Endothelial cell (in vitro differentiated cells): ENCODE measurements at regions not wholly inside any gene's neighbourhood (a gene's known extent, or its start where the extent isn't known, plus 50 kb on each side); places are given as distances from the start of the nearest gene placed in this dataset.

Experiments used
- DNase-seq: peaks from one replicate; pipeline ENCODE4 v3.0.0; 2021; ENCODE audit warnings: low spot score
- H3K27ac Mint-ChIP-seq: one replicate; pipeline ENCODE4 v1.8.0; 2021; ENCODE audit warnings: mixed read lengths, inconsistent platforms; ENCODE audit not compliant: unreplicated experiment
- H3K27me3 Mint-ChIP-seq: one replicate; pipeline ENCODE4 v1.8.0; 2021; ENCODE audit warnings: mild to moderate bottlenecking, moderate library complexity, mixed read lengths, inconsistent platforms; ENCODE audit not compliant: unreplicated experiment
- H3K36me3 Mint-ChIP-seq: one replicate; pipeline ENCODE4 v1.8.0; 2021; ENCODE audit warnings: mild to moderate bottlenecking, low read depth, mixed read lengths, inconsistent platforms; ENCODE audit not compliant: unreplicated experiment
- H3K4me1 Mint-ChIP-seq: one replicate; pipeline ENCODE4 v1.8.0; 2021; ENCODE audit warnings: mild to moderate bottlenecking, mixed read lengths, inconsistent platforms; ENCODE audit not compliant: unreplicated experiment
- H3K4me3 Mint-ChIP-seq: one replicate; pipeline ENCODE4 v1.8.0; 2021; ENCODE audit warnings: mild to moderate bottlenecking, mixed read lengths, inconsistent platforms; ENCODE audit not compliant: unreplicated experiment
- H3K9me3 Mint-ChIP-seq: one replicate; pipeline ENCODE4 v1.8.0; 2021; ENCODE audit warnings: mixed read lengths, inconsistent platforms; ENCODE audit not compliant: unreplicated experiment
- TF ChIP-seq, protein P1 (sequence below): fragments of 200-600 bp; sonication (generic); IDR thresholded peaks from one replicate; pipeline ENCODE4 v1.5.0; 2021; ENCODE audit warnings: antibody characterized with exemption; ENCODE audit not compliant: unreplicated experiment

DNA sequence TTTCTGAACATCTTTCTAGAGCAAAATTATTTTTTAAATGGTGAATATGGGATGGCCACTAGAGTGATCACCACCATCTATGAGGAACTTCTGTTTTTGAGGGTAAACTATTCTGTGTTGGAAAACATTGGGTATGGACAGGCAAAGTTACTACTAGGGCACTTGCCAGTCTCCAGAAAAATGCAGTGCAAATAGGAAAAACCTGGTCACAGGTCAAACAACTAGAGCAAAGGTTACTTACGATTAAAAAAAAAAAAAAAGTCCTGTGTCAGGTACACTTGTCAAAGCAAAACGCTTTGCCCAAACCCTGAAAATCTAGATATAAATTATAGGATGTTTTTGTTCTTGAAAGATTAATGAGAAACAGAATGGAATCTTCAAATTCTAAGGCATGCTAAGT, 66.2 kb downstream of the SLITRK1 start:
- H3K36me3 Mint-ChIP-seq, result no peaks in the 10 kb centered on the region
- H3K27ac Mint-ChIP-seq, result no peak overlapping the region
- no peak for DNase-seq
- no peak overlapping the region for H3K4me3 Mint-ChIP-seq
- no peaks in the 10 kb centered on the region for H3K27me3 Mint-ChIP-seq
- TF ChIP-seq, protein P1, sequence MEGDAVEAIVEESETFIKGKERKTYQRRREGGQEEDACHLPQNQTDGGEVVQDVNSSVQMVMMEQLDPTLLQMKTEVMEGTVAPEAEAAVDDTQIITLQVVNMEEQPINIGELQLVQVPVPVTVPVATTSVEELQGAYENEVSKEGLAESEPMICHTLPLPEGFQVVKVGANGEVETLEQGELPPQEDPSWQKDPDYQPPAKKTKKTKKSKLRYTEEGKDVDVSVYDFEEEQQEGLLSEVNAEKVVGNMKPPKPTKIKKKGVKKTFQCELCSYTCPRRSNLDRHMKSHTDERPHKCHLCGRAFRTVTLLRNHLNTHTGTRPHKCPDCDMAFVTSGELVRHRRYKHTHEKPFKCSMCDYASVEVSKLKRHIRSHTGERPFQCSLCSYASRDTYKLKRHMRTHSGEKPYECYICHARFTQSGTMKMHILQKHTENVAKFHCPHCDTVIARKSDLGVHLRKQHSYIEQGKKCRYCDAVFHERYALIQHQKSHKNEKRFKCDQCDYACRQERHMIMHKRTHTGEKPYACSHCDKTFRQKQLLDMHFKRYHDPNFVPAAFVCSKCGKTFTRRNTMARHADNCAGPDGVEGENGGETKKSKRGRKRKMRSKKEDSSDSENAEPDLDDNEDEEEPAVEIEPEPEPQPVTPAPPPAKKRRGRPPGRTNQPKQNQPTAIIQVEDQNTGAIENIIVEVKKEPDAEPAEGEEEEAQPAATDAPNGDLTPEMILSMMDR, result no peak
- H3K4me1 Mint-ChIP-seq, result no peaks in the 10 kb centered on the region
- no peaks in the 10 kb centered on the region for H3K9me3 Mint-ChIP-seq

DNA sequence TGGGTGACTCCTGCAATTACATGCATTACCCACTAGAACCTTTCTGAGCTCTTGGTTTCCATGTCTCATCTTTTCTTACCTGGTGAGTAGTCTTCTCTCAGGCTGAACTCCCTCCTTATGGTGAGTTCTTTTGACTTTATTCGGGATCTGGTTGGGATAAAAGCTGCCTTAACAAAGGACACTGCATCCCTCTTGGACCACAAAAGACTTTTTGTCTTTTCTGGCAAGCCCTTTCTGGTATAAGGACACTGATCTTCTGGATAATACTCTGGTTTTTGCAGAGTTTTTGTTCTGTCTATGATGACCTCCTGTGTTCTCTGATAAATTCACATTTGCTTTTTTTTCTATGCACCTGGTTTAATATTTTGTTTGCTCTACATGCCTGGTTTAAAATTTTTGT, 66.7 kb downstream of the SLITRK1 start:
- TF ChIP-seq, protein P1, result no peak
- Mint-ChIP-seq H3K4me3 (no peak overlapping the region), H3K9me3 (no peaks in the 10 kb centered on the region), H3K36me3 (no peaks in the 10 kb centered on the region), H3K4me1 (no peaks in the 10 kb centered on the region), H3K27me3 (no peaks in the 10 kb centered on the region), H3K27ac (no peak overlapping the region)
- DNase-seq, result no peak

DNA sequence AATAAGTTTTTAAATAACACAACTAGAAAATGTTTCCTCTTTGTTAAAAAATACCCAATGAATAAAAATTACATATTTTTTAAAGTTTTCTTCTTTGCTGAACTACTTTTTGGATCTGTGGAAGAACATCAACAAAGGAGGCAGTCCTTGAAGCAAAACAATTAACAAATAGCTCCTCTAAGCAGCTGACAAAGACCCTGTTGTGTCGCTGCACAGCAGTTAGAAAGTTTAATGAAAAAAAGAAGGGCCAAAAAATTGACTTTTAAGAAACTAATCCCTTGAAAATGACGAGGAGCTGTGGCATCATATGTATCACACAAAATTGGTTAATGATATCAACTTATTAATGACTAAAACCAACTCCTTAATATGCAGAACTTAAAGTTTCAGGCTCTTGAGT, 72.1 kb downstream of the SLITRK1 start:
- H3K27ac Mint-ChIP-seq, result no peak overlapping the region
- DNase-seq, result no peak
- no peaks in the 10 kb centered on the region for H3K36me3 Mint-ChIP-seq
- H3K4me3 Mint-ChIP-seq, result no peak overlapping the region
- H3K4me1 Mint-ChIP-seq, result no peaks in the 10 kb centered on the region
- no peaks in the 10 kb centered on the region for H3K9me3 Mint-ChIP-seq
- no peaks in the 10 kb centered on the region for H3K27me3 Mint-ChIP-seq
- TF ChIP-seq, protein P1, result no peak

DNA sequence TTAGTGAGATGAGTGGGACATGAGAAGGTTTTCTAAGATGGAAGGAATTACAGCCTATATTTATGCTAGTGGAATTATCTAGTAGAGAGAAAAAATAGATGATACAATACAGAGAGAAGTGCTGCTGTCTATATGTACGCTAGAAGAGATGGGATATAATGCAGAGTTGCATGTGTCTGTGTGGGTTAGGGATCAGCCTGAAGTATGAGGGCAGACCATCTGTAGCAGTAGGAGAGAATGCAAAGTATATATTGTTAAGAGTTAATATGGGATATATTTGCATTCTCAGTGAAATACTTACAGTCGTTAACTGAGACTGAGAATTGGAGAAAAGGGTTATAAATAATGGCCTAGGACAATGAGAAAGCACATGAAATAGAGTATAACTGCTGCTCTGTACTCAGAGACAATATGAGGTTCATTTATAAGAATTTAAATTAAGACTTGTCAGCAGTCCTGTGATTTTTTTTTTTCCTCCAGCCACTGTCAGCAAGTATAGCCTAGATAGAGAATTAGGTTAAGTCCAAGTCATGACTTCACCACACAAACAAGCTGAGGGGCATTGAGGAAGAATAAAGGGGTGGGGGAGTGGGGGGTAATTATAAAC, 77.8 kb downstream of the SLITRK1 start:
- TF ChIP-seq, protein P1, result no peak
- no peak overlapping the region for H3K4me3 Mint-ChIP-seq
- no peak for DNase-seq
- no peaks in the 10 kb centered on the region for H3K36me3 Mint-ChIP-seq
- no peaks in the 10 kb centered on the region for H3K9me3 Mint-ChIP-seq
- no peaks in the 10 kb centered on the region for H3K27me3 Mint-ChIP-seq
- H3K27ac Mint-ChIP-seq, result no peak overlapping the region
- H3K4me1 Mint-ChIP-seq, result no peaks in the 10 kb centered on the region

DNA sequence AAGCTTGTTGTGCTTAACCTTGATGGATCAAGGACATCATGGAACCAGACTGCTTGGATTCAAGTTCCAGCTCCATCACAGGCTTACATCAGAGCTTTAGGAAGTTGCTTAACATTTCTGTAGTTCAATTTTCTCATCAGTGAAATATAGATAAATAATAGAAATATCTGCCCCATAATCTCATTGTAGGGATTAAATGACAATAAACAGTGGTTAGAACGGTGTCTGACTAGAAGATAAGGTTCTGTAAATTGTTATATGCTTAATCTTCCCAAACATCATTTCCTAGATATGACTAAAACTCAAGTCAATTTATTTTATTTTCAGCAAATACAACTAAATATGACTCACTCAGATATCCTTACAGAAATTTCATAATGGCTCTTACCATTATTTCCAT, 83.5 kb downstream of the SLITRK1 start:
- Mint-ChIP-seq H3K4me1 (no peaks in the 10 kb centered on the region), H3K27me3 (no peaks in the 10 kb centered on the region), H3K36me3 (no peaks in the 10 kb centered on the region), H3K4me3 (no peak overlapping the region), H3K27ac (no peak overlapping the region), H3K9me3 (no peaks in the 10 kb centered on the region)
- TF ChIP-seq, protein P1, result no peak
- no peak for DNase-seq
